ENCODE measurements at regions not wholly inside any gene's neighbourhood (a gene's known extent, or its start where the extent isn't known, plus 50 kb on each side); places are given as distances from the start of the nearest gene placed in this dataset.

DNA sequence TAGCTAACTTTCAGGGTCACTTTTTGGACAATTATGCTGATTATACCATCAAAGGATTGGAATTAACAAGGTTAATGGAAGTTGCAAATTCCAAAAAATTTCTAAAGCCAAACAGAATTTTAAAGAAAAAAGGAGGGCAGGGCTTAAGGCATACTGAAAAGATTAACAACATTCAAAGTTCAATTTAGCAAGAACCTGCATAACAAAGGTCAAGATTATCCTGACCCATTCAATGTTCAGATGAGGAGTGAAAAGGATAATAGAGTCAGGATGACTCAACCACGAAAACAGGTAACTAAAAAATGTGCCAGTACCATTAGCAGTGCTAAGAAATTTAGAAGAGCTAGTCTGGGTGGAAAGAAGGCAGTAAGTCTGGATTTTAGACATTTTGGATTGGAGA is 139.8 kb upstream of the HNMT start:
- no peak for DNase-seq (ENCODE audit: low read depth)

DNA sequence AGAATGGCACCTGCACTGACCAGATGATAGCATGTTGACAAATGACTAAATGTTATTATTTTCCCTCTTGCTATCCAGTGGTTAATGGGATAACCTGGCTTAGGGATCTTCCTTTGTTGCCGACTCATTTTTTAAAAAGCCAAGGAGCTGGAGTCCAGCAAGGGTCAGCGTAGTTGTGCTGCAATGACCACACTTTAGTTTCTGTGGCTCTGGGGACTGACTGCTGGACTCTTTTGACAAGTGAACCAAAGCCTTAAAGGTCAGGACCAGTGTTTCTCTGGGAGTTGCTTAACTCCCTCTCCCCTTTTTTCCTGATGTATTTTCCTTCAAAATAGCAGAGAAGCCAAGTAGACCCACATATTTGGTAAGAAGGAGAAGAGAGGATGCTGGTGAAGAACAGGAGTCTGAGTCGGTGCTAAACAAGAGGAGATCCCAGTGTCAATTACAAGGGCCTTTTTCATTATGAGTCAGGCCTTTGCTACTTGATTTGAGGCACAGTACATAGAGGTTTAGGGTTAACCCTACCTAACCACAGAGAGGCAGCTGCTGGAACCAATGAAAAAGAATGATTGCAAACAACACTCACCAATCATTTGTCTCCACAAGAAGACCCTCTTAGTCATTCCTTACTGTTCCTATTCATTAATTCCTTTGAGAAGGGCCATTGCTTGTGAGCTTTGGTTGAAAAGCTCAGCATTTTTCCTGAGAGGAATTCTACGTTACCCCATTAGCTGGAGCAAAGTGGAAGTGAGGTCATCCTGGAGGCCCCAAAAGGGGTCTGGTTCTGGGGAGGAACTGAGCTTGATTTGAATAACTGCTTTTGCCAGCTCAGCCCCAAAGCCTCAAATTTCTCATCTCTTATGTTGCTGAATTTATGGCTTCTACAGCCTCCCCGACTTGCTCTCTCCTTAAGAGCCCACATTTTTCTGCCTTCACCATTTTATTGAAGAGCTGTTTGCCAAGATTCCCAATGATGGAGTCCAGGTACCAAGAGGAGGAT is 137.6 kb upstream of the HNMT start:
- no peak for DNase-seq (ENCODE audit: low read depth)

DNA sequence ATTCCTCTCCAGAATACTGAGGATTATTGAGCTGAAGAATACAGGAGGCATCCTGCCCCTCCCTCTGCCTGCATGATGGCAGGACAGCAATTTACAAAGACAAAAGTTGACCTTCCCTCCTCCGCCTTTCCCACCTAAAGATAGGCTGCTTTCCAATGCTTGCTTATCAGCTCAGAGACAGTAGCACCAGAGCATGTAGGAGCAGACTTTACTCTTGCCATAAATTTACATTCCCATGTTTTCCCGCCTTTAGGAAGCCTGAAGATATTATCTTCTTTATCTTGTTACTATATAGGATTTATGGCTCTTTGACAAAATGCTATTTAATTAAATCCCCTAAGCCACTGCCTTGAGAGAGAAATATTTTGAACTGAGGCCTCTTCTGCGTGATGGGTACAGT is 135.6 kb upstream of the HNMT start:
- no peak for DNase-seq (ENCODE audit: low read depth)

DNA sequence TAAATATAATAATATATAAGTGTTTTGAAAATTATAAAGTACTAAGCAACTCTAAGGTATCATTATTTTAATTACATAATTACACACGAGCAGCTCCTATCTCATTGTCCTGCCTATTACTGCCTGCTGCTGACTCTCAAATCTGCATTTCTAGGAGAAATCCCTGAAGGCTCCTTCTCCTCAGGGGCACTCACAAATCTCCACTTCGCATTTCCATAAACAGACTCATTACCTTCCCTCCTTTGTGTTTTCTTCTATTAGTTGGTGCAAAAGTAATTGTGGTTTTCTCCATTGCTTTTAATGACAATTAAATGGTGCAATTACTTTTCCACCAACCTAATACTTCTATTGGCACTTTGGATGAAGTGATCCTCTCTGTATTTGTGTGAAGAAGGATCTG is 135.0 kb upstream of the HNMT start:
- DNase-seq (ENCODE audit: low read depth): no peak

DNA sequence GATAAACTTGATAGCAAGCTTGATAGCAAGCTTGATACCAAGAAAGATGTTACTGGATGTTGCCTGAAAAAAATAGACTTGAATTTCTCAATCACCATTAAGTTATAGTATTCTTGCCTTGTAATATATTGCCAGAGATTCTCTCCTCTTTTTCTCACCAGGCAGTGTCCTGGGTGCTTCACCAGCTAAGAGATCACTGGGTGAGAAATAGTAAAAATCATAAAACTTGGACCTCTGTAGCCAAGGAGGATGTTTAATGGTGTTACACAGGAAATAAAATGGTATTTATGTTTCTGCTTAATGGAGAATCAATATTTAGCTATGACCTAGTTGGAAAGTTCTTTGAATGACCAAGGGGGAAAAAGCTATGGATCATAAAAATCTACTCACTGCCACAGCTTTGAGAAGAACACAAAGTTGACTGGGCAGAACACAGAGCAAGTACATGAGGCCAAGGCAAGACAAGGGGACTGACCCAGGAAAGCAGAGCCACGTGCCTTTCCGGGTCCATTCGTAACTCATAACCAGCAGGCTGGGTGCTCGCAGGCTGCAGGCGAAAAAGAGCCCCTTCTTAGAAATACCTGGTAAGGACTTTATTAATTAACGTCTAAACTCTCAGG is 129.4 kb upstream of the HNMT start:
- no peak for DNase-seq (ENCODE audit: low read depth)

DNA sequence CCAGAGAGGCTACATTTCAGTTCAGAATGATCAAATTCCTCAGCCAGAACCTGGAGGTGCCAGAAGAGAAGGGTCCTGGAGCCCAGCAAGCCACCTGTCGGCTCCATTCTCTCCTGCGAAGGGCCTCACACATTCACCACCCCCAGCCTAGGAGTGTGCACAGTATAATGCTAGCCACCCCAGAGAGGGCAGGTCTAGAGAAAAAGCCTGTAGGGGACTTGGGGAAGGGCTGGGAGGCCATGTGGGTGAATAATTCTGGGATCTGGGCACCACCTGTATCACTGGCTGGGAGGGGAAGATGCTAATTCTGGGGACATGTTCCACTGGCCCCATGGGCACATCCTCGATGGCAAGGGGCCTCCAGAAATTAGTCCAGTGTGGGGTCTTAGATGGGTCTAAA is 127.6 kb upstream of the HNMT start:
- DNase-seq (ENCODE audit: low read depth): no peak

DNA sequence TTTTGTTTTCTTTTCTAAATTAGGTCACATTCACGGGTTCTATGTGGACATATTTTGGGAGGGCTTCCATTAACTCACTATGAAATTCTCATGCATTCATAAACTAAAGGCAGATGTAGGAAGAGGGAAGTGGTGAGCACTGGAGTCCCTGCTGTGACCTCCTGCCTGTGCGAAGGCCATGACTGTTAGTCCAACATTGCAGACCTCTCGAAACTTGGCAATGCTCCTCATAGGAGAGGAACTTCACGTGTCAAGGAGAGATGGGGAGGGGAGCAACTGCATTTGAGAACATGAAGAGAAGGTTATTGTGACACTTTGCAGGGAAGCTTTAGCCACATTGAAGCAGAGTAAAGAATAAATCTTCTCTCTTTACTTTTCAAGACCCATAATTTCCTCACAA is 126.4 kb upstream of the HNMT start:
- no peak for DNase-seq (ENCODE audit: low read depth)

DNA sequence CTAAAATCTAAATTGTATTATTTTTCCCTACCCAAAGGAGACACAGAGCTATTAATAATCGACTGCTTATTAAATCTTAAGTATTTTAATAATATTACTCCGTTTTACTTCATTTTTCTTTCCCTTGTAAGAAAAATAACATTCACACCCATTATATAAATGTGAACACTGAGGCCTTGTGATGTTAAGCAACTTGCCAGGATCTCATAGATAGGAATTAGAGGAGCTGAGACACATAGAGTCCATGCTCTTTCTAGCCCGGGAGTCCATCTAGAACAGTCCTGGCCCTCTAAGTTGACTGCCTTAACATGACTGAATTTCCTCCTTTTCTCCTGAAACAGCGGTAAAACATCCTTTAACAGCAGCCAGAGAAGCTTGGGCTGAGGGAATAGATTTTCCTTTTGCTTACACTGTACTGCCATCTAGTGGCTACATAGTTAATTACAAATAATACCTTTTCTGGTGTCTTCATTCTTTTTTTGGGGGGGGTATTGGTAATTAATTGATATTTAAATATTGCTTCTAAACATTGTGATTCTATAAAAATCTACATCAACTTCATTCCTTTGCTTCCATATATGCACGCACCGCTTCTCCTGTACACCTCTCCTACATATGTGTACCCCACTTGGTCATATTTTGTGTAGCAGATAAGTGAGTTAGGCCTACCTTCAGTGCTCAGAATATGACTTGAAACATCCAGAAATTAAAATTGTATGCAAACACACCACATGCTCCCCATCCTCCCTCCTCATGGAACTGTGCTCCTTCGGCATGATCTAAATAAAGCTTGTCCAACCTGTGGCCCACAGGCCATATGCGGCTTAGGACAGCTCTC is 125.8 kb upstream of the HNMT start:
- DNase-seq (ENCODE audit: low read depth): peak; percentile 40

DNA sequence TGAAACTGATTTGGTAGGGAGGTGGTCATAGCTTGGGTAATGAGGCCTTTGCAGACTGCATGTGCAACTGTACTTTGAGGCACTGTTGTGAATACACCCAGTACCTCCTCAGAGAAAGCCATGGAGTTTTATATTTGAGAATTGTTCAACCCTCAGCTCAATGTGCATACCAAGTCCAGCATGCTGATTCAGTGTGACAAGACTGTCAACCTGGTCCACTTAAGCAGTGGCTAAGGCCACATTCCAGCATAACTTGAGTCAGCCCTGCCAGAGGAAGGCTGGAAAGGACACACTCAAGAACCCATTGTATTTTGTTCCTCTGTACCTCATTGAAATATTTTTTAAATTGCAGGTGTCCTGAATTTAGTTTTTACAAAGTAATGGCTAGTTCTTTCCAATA is 121.8 kb upstream of the HNMT start:
- no peak for DNase-seq (ENCODE audit: low read depth)

DNA sequence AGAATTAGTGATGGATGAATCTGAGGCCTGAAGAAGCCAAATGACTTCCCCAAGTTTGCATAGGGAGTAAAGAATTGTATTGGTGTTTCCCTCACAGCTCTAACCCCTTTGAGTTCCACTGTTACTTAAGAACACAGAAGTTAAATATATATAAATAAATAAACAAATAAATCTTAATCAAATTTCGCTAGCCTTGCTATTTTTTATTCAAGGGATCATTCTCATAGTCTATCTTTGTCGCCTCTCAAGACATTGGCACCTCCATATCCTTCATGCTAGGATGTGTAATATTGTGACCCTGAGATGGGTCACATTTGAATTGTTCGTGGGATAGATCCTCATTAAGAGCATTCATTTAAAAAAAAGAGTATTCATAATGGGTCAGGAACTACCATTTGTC is 121.3 kb upstream of the HNMT start:
- no peak for DNase-seq (ENCODE audit: low read depth)

DNA sequence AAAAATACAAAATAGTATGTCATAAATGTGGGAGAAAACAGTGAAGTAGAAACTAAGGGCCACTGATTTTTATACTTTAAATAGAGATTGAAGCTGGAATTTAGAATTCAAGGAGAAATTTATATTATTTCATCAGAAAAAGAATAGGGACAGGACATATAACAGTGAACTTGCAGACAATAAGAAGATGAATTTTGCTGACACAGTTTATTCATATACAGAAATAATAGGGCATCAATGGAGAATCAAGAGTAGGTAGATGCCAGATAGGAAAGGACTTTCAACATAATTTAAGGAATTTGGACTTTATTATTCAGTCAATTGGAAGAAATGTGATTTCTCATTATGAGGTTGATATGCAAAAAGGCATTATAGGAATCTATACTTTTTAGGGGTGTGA is 118.9 kb upstream of the HNMT start:
- no peak for DNase-seq (ENCODE audit: low read depth)

DNA sequence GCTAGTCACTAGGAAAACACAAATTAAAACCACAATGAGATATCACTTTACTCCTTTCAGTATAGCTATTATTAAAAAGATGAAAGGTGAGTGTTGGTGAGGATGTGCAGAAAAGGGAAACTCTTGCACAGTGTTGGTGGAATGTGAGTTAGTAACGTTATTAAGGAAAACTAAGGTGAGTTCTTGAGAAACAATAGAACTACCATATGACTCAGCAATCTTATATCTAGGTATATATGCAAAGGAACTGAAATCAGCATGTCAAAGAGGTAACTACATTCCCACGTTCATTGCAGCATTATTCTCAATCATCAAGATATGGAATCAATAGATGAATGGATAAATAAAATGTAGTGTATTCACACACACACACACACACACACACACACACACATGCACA is 117.3 kb upstream of the HNMT start:
- no peak for DNase-seq (ENCODE audit: low read depth)

DNA sequence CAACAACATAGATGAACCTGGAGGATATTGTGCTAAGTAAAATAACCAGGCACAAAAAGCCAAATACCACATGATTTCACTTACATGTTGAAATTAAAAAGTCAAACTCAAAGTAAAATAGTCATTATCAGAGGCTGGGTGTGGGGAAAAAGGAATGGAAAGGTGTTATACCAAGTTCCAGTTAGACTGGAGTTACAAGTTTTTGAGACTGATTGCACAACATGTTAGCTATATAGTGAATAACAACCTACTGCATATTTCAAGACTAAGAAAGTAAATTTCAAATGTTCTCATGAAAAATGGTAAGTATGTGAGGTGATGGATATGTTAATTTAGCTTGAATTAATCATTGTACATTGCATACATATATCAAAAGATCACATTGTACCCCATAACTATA is 116.8 kb upstream of the HNMT start:
- no peak for DNase-seq (ENCODE audit: low read depth)

DNA sequence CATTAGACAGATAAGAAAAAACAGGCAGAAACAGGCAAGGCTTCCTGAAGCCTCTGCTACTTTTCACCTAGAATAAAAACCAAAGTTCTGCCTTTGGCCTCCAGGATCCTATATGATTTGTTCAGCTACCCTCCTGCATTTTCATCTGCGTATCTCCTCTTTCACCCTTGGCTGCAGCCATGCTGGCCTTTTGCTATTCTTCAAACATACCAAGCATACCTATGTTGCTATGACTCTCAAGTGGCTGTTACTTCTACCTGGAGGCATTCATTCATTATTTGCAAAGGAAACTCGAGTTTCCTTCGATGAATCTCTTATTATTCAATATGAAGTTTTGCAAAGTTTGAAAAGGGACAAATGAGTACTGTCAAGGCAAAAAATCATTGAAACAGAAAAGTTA is 106.4 kb upstream of the HNMT start:
- DNase-seq (ENCODE audit: low read depth): no peak

DNA sequence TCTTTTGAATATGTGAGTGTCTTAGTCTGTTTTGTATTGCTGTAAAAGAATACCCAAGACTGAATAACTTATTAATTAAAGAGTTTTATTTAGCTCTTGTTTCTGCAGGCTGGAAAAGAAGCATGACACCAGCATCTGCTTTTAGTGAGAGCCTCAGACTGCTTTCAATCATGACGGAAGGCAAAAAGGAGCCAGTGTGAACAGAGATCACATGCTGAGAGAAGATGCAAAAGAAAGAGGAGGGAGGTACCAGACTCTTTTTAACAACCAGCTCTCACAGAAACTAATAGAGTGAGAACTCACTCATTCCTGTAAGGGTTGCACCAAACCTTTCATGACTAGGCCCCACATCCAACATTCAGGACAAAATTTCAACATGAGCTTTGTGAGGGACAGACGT is 101.6 kb upstream of the HNMT start:
- no peak for DNase-seq (ENCODE audit: low read depth)

DNA sequence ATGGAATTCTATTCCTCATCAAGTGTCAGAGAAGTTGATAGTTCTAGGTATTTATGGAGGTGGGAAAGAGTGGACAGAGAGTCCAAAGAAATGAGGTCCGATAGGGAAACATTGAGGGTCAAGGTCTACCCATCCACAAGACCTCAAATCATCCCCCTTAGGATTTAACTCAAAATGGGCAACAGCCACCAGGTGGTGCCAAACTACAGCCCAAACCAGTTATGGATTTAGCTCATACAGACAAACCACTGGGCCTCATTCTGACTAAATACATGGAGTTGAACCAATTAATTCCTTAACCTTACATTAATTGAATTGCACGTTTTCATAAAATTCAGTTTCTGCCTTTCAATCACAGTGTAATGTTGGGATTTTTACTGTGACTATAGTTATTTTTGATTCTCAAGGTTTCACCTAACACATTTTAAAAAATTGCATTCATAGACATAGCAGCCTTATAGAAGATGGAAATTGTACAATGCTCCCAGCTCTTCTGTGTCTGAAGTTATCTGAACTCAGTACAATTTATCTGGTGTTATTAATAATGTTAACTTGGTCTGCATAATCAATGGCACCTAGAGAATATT is 98.2 kb upstream of the HNMT start:
- peak; percentile 46 for DNase-seq (ENCODE audit: low read depth)

DNA sequence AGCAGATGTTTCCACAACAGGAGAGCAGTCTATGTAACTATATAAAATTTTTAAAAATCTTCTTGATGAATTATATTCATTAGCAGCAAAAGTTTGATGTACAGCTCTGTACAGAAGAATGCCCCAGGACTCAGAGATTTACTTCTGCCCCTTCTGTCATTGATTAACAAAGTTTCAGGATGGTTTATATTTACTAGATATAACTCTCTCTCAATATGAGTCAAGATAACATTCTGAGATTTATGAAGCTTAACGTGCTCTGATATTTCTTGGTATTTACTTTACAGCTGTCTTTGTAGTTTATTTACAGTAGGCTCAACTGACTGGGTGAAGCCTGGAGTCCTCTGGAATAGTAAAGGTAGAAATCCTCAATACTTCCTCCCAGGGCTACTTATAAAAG is 93.6 kb upstream of the HNMT start:
- DNase-seq (ENCODE audit: low read depth): no peak

DNA sequence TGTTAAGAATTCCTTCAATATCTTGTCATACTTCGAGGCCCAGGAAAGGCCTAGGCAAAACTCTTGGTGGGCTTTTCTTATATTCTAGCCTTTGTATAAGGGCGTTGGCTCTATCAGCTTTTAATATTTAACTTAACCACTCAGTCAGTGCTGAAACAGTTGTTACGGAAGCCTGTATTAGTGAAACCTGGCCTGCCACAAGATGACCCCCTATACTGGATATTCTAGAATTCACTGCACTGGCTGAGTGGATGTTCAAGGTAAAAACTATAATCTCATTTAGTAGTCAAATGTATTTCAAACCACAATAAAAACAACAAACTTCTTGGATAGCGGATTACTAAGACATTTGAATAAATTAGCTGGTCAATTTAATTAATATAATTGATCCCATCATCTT is 91.7 kb upstream of the HNMT start:
- no peak for DNase-seq (ENCODE audit: low read depth)

DNA sequence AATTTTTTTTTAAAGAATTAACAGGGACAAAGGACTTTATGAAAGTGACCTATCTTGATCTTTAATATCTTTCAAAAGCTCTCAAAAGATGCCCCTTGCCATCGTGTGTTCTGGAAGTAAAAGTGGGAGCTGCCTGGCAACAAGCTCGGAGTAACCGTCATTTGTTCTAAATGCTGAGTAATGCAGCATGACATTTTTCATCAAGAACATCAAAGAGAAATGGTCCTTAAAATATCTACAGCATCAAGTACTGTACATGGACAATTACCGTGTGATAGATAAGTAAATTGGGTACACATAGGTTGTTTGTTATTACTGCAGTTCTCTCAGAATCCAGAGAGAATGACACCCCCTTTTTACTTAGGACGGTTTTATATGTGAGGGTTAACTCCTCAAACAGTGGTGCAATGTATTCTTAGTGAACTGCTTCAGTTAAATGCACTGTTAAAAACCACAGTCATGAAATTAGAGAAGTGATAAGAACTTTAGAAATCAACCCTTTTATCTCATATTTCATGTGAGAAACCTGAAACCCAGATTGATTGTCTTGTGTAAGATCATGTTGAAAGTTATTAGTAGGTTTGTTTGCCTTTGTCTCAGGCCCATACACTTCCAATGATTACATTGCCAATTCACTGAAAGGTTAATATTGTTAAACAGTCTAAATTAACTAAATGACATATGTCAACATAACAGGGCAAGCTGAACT is 90.6 kb upstream of the HNMT start:
- DNase-seq (ENCODE audit: low read depth): no peak

DNA sequence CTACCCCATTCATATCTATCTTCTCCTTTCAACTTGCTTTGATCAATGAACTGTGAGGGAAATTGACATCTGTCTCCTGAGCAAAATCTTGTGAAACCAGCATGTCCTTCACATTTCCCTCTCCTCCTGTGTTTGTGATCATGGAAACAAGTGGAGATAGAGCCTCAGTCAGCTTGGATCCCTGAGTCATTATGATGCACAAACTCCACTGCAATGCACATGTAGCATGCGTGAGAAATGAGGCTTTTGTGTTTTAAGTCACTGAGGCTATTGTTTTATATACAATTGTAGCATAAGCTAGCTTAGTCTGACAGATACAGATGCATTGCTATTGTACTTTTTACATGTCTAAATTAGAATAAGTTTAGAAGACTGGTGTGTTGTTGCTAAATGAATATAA is 85.2 kb upstream of the HNMT start:
- no peak for DNase-seq (ENCODE audit: low read depth)

DNA sequence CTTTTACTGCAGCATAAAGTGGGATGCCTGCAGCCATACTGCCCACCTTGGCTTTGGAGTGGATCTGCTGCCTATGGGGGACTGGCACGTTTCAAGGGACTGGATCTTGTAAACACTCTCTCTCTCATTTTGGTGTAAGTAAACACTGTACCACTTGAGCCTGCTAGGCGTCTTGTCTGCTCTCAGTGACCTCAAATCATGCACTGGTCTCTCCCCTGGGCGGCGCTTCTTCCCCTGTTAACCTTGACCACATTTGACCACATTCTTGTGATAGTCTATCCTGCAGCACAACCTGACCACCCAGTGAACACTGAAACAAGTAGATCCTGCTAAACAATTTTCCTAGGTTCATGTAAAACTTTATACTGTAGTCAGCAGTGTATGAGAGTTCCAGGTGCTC is 82.6 kb upstream of the HNMT start:
- no peak for DNase-seq (ENCODE audit: low read depth)
